DOHH2 (cell line): ENCODE measurements at regions not wholly inside any gene's neighbourhood (a gene's known extent, or its start where the extent isn't known, plus 50 kb on each side); places are given as distances from the start of the nearest gene placed in this dataset.
"Not testable (repeated sequence)": the region's sequence is repeated elsewhere in the genome, so short reads cannot be mapped to it uniquely, and the experiment has no call there.

Source experiments
- H3F3A ChIP-seq: fragments of 200-600 bp; sonication (generic), shearing (Covaris generic); 2 replicates; pipeline ENCODE4 v1.6.0; 2016; ENCODE audit warnings: antibody characterized with exemption, mild to moderate bottlenecking; ENCODE audit not compliant: control insufficient read depth, insufficient read depth
- H3K27ac ChIP-seq: fragments of 200-600 bp; sonication (generic); 2 replicates; pipeline ENCODE4 v1.5.1; 2014; ENCODE audit warnings: low read depth, mild to moderate bottlenecking, low read length, moderate library complexity
- H3K27me3 ChIP-seq: fragments of 200-600 bp; sonication (generic); 2 replicates; pipeline ENCODE4 v1.6.1; 2014; ENCODE audit warnings: mild to moderate bottlenecking, low read length, mixed read lengths; ENCODE audit not compliant: control insufficient read depth
- H3K36me3 ChIP-seq: fragments of 200-600 bp; sonication (generic); 2 replicates; pipeline ENCODE4 v1.6.1; 2014; ENCODE audit warnings: mild to moderate bottlenecking, low read length, moderate library complexity, mixed read lengths; ENCODE audit not compliant: control insufficient read depth
- H3K4me1 ChIP-seq: fragments of 200-600 bp; sonication (generic); 2 replicates; pipeline ENCODE4 v1.6.1; 2014; ENCODE audit warnings: mild to moderate bottlenecking, low read length, mixed read lengths; ENCODE audit not compliant: control insufficient read depth
- H3K4me2 ChIP-seq: fragments of 200-600 bp; sonication (generic); 2 replicates; pipeline ENCODE4 v1.6.0; 2014; ENCODE audit warnings: mild to moderate bottlenecking, low read length, moderate library complexity
- H3K4me3 ChIP-seq: fragments of 200-600 bp; sonication (generic); 2 replicates; pipeline ENCODE4 v1.5.1; 2014; ENCODE audit warnings: mild to moderate bottlenecking, low read length, mixed read lengths
- H3K79me2 ChIP-seq: fragments of 200-600 bp; sonication (generic); 2 replicates; pipeline ENCODE4 v1.6.1; 2014; ENCODE audit warnings: mild to moderate bottlenecking, low read length, mixed read lengths; ENCODE audit not compliant: control insufficient read depth
- H3K9me2 ChIP-seq: fragments of 200-600 bp; sonication (generic); replicated peaks from 2 replicates; pipeline ENCODE4 v1.6.1; 2014; ENCODE audit warnings: mild to moderate bottlenecking, low read length, mixed read lengths; ENCODE audit not compliant: control insufficient read depth
- H3K9me3 ChIP-seq: fragments of 200-600 bp; sonication (generic); 2 replicates; pipeline ENCODE4 v1.6.1; 2014; ENCODE audit warnings: antibody characterized with exemption, low read length, mixed read lengths; ENCODE audit not compliant: control insufficient read depth, insufficient read depth
- H4K20me1 ChIP-seq: fragments of 200-600 bp; sonication (generic); 2 replicates; pipeline ENCODE4 v1.6.0; 2014; ENCODE audit warnings: low read depth, mild to moderate bottlenecking, antibody characterized with exemption, low read length, moderate library complexity; ENCODE audit not compliant: control insufficient read depth, insufficient read depth
- EZH2phosphoT487 ChIP-seq: fragments of 200-600 bp; sonication (generic); IDR thresholded peaks from 2 replicates; pipeline ENCODE4 v1.6.1; 2017; ENCODE audit warnings: borderline replicate concordance, mild to moderate bottlenecking, antibody characterized with exemption, low read length, moderate library complexity, mixed read lengths
- TF ChIP-seq, protein P1 (sequence below): fragments of 200-600 bp; sonication (generic); IDR thresholded peaks from one replicate; pipeline ENCODE4 v1.5.1; 2014; ENCODE audit warnings: antibody characterized with exemption, mild to moderate bottlenecking, low read depth, low read length; ENCODE audit not compliant: poor library complexity, severe bottlenecking

DNA sequence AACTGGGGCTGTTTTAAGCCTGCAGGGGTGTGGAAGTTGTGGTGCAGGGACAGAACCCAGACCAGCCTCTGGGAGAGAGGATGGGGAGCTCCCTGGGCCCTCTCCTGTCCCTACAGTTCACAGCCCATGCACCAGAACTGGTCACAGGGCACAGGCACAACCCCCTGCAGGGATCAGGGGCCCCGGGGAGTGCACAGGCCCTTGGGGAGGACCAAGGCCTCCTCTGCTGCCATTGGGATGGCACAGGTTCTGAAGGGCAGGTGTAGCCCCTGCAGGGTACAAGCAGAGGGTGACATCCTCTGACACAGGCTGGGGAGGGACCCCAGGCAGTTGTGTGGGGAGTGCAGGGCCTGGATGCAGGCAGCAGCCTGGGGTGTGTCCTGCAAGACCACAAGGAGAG is 66.4 kb upstream of the SFSWAP start:
- no peaks in the 10 kb centered on the region for H4K20me1 ChIP-seq
- no peak overlapping the region for H3K4me2 ChIP-seq
- H3K36me3 ChIP-seq, result no peaks in the 10 kb centered on the region
- no peaks in the 10 kb centered on the region for H3K9me2 ChIP-seq
- H3K4me1 ChIP-seq, result no peaks in the 10 kb centered on the region
- H3K27ac ChIP-seq, result no peak overlapping the region
- no peaks in the 10 kb centered on the region for H3F3A ChIP-seq
- TF ChIP-seq EZH2phosphoT487, result no peak
- TF ChIP-seq, protein P1, sequence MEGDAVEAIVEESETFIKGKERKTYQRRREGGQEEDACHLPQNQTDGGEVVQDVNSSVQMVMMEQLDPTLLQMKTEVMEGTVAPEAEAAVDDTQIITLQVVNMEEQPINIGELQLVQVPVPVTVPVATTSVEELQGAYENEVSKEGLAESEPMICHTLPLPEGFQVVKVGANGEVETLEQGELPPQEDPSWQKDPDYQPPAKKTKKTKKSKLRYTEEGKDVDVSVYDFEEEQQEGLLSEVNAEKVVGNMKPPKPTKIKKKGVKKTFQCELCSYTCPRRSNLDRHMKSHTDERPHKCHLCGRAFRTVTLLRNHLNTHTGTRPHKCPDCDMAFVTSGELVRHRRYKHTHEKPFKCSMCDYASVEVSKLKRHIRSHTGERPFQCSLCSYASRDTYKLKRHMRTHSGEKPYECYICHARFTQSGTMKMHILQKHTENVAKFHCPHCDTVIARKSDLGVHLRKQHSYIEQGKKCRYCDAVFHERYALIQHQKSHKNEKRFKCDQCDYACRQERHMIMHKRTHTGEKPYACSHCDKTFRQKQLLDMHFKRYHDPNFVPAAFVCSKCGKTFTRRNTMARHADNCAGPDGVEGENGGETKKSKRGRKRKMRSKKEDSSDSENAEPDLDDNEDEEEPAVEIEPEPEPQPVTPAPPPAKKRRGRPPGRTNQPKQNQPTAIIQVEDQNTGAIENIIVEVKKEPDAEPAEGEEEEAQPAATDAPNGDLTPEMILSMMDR, result no peak
- no peaks in the 10 kb centered on the region for H3K79me2 ChIP-seq
- H3K9me3 ChIP-seq, result no peaks in the 10 kb centered on the region
- H3K27me3 ChIP-seq, result no peaks in the 10 kb centered on the region; the same call in 1 of the 2 replicates
- H3K4me3 ChIP-seq, result no peak overlapping the region

DNA sequence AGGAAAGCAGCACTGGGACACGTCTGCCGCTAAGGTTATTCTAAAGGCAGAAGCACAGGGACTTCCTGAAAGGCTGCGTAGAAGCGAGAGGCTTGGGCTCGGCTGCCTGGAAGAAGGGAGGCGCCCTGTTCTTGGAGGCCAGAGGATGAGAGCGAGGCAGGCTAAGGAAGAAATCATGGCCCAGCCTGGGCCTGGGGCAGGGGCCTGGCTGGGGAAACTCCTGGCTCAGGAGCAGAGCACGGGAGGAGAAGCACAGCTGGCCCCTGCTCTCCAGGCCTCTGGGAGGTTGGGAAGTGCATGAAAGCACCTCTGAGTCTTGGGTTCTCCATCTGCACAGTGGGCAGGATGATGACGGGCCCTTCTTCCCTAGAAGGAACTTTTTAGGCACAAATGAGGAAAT is 66.0 kb upstream of the SFSWAP start:
- not testable (repeated sequence) for H3K4me2 ChIP-seq, H3K4me1 ChIP-seq, H3K9me3 ChIP-seq, H3K27me3 ChIP-seq, H3K79me2 ChIP-seq, H3K9me2 ChIP-seq, H3F3A ChIP-seq, H3K4me3 ChIP-seq, H3K36me3 ChIP-seq, H3K27ac ChIP-seq, H4K20me1 ChIP-seq

DNA sequence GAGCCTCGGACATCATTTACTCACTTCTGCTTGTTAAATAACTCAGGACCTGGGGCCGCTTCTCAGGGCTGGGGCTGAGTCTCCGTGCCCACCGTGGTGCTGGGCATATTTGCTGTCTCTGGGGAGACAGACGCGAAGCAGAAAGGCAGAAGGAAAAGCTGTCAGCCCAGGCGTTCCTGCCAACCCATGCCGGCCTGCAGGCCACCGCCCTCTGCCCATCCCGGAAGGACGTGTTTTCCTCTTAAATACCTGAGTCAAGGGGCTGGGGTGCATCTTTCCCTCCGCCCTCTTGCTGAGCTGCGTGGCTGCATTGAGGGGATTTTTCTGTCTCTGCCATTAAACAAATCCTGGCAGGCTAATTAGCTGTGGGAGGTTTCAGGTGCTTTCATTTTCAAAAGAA is 65.3 kb upstream of the SFSWAP start:
- H3K9me3 ChIP-seq, H3K4me2 ChIP-seq, H4K20me1 ChIP-seq, H3F3A ChIP-seq, H3K27me3 ChIP-seq, H3K27ac ChIP-seq, H3K79me2 ChIP-seq, H3K4me3 ChIP-seq, H3K4me1 ChIP-seq, H3K36me3 ChIP-seq, H3K9me2 ChIP-seq: not testable (repeated sequence)

DNA sequence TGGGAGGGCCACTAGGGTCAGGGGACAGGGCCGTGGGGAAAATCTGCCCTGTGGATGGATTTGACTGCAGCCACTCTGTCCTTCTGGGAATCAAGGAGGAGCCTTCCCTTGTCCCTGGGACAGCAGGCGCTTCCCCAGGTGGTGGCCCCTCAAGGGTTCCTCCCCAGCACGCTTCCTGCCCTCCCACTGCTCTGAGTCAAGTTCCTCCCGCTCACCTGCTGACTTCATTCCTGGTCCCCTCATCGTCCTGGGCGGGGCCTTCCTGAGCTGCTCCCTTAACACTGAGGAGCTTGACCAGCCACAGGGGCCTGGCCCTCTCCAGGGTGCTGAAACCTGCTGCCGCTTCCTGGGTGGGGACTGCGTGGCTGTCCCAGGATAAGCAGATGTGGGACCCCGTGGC is 64.4 kb upstream of the SFSWAP start:
- not testable (repeated sequence) for H3K27ac ChIP-seq, H4K20me1 ChIP-seq, H3K36me3 ChIP-seq, H3K79me2 ChIP-seq, H3K9me2 ChIP-seq, H3K9me3 ChIP-seq, H3K4me2 ChIP-seq, H3K27me3 ChIP-seq, H3K4me1 ChIP-seq, H3F3A ChIP-seq, H3K4me3 ChIP-seq

DNA sequence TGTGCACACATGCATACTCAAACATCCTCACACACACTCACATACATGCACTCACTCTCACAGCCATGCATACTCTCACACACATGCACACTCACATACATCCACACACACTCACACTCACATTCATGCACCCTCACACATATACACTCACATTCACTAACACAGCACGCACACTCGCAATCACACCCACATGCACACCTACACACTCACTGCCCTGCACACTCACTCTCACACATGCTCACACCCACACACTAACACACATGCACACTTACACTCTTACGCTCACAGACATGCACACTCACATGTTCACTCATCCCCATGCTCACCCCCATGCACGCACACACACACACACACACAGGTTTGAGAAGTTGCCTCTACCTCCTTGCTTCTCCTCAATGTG is 63.2 kb upstream of the SFSWAP start:
- H3K27me3 ChIP-seq, result no peaks in the 10 kb centered on the region
- H3K9me3 ChIP-seq, result no peaks in the 10 kb centered on the region
- H3K79me2 ChIP-seq, result no peaks in the 10 kb centered on the region
- H3K36me3 ChIP-seq, result no peaks in the 10 kb centered on the region
- H3K4me3 ChIP-seq, result no peak overlapping the region
- no peak overlapping the region for H3K27ac ChIP-seq
- H3F3A ChIP-seq, result no peaks in the 10 kb centered on the region
- H3K9me2 ChIP-seq, result no peaks in the 10 kb centered on the region
- H4K20me1 ChIP-seq, result no peaks in the 10 kb centered on the region
- H3K4me2 ChIP-seq, result no peak overlapping the region
- TF ChIP-seq, protein P1, result no peak
- TF ChIP-seq EZH2phosphoT487, result no peak
- no peaks in the 10 kb centered on the region for H3K4me1 ChIP-seq

DNA sequence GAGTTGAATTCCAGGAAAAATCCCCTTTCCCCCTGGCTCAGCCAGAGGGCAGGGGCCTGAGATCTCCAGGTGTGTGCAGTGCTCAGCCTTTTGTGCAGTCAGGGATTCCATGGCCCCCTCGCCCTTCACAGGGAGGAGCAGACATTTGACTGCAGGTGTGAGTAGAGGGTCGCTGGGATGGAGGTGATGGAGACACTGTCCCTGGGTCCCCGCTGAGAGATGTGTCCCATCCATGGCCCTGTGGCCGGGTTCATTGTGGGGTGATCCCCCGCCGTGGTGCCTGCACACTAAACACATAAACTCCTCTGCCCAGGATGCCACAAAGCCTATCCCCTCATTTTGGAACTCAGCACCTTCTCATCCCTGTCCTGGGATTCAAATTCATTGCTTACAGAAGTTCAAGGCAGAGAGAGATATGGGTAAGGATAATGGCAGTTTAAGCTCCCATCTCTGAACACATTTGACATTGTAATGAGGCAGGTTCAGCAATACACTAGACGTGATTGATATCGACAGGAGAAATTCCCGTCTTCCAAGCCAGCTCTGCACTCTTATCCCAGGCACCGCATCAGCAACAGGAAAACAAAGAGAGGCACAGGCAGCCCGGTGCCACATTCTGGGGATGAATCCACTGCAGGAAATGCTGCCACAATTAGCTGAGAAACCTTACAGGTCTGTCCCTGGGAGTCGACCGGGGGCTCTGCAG is 55.3 kb upstream of the SFSWAP start:
- H3F3A ChIP-seq, H3K36me3 ChIP-seq, H3K9me3 ChIP-seq, H3K27me3 ChIP-seq, H3K27ac ChIP-seq, H3K4me3 ChIP-seq, H4K20me1 ChIP-seq, H3K4me2 ChIP-seq, H3K79me2 ChIP-seq, H3K9me2 ChIP-seq, H3K4me1 ChIP-seq: not testable (repeated sequence)

DNA sequence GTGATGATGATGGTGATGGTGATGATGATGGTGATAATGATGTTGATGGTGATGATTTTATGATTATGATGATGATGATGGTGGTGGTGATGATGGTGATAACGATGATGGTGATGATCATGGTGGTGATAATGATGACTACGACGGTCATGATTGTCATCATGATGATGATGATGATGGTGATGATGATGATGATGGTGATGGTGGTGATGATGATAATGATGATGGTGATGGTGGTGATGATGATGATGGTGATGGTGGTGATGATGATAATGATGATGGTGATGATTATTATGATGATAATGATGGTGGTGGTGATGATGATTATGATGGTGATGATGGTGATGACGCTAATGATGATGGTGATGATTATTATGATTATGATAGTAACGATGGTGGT is 54.1 kb upstream of the SFSWAP start:
- H3K9me3 ChIP-seq, H3K4me3 ChIP-seq, H3K4me2 ChIP-seq, H3K27me3 ChIP-seq, H3F3A ChIP-seq, H3K9me2 ChIP-seq, H3K36me3 ChIP-seq, H4K20me1 ChIP-seq, H3K4me1 ChIP-seq, H3K27ac ChIP-seq, H3K79me2 ChIP-seq: not testable (repeated sequence)
